Osteocyte (in vitro differentiated cells): ENCODE measurements at regions not wholly inside any gene's neighbourhood (a gene's known extent, or its start where the extent isn't known, plus 50 kb on each side); places are given as distances from the start of the nearest gene placed in this dataset.
A peak's percentile ranks its signal among the peaks of the same experiment; 100 is the strongest.

Source experiments
- DNase-seq: peaks from one replicate; pipeline ENCODE4 v3.0.0; 2021; ENCODE audit warnings: mixed read lengths; ENCODE audit not compliant: unreplicated experiment; ENCODE audit errors: extremely low spot score
- H3K27ac Mint-ChIP-seq: one replicate; pipeline ENCODE4 v1.8.0; 2021; ENCODE audit warnings: mild to moderate bottlenecking, mixed read lengths; ENCODE audit not compliant: unreplicated experiment
- H3K27me3 Mint-ChIP-seq: one replicate; pipeline ENCODE4 v1.8.0; 2021; ENCODE audit warnings: mixed read lengths; ENCODE audit not compliant: unreplicated experiment
- H3K36me3 Mint-ChIP-seq: one replicate; pipeline ENCODE4 v1.8.0; 2021; ENCODE audit warnings: mixed read lengths; ENCODE audit not compliant: unreplicated experiment
- H3K4me1 Mint-ChIP-seq: one replicate; pipeline ENCODE4 v1.8.0; 2021; ENCODE audit warnings: mixed read lengths; ENCODE audit not compliant: unreplicated experiment
- H3K4me3 Mint-ChIP-seq: one replicate; pipeline ENCODE4 v1.8.0; 2021; ENCODE audit warnings: mild to moderate bottlenecking, moderate library complexity, mixed read lengths; ENCODE audit not compliant: unreplicated experiment
- H3K9me3 Mint-ChIP-seq: one replicate; pipeline ENCODE4 v1.8.0; 2021; ENCODE audit warnings: mixed read lengths; ENCODE audit not compliant: unreplicated experiment
- TF ChIP-seq, protein P1 (sequence below): fragments of 200-600 bp; sonication (generic); IDR thresholded peaks from 2 replicates; pipeline ENCODE4 v1.5.0; 2021; ENCODE audit warnings: antibody characterized with exemption, mild to moderate bottlenecking, moderate library complexity

DNA sequence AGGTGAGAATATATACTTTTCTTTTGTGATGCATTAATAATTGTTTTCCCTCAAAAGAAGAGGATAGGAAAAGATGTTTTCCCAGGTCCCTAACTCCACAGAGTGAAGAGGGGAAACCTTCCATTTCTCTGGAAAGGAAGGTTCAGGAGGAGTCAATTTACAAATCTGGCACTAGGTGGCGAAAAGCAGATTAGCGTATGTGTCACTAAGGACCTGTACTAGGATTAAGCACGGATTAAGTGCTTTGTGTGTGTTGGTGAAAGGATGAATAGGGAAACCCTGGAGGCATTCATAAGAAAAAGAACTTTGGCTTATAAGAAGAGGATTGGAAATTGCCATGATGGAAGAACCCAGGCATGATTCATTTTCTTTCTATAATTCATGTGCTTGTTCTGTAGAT is 410.1 kb upstream of the PLXNA2 start:
- Mint-ChIP-seq H3K9me3 (no peaks in the 10 kb centered on the region), H3K27me3 (peaks cover 19% of the 10 kb centered on the region), H3K4me3 (no peak overlapping the region), H3K27ac (no peak overlapping the region), H3K4me1 (peaks cover 4% of the 10 kb centered on the region), H3K36me3 (no peaks in the 10 kb centered on the region)
- DNase-seq = no peak
- TF ChIP-seq, protein P1, sequence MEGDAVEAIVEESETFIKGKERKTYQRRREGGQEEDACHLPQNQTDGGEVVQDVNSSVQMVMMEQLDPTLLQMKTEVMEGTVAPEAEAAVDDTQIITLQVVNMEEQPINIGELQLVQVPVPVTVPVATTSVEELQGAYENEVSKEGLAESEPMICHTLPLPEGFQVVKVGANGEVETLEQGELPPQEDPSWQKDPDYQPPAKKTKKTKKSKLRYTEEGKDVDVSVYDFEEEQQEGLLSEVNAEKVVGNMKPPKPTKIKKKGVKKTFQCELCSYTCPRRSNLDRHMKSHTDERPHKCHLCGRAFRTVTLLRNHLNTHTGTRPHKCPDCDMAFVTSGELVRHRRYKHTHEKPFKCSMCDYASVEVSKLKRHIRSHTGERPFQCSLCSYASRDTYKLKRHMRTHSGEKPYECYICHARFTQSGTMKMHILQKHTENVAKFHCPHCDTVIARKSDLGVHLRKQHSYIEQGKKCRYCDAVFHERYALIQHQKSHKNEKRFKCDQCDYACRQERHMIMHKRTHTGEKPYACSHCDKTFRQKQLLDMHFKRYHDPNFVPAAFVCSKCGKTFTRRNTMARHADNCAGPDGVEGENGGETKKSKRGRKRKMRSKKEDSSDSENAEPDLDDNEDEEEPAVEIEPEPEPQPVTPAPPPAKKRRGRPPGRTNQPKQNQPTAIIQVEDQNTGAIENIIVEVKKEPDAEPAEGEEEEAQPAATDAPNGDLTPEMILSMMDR = peak; percentile 53

DNA sequence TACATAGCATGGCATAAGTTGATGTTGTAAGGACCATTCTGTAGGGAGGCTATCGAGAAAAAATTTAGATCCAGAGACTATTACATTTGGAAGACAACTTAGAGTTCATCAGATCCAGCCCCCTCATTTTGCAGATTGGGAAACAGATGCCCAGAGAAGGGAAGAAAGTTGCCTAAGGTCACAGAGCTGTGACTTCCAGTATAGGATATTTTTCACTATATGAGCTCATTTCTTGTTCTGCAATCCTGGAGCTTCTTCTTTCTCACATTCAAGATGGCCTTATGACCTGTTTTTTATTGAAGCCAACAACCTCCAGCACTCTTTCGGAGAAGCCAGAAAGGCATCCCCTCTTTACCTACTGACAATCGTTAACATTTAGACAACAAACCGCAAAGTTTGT is 421.8 kb upstream of the PLXNA2 start:
- H3K4me3 Mint-ChIP-seq = no peak overlapping the region

DNA sequence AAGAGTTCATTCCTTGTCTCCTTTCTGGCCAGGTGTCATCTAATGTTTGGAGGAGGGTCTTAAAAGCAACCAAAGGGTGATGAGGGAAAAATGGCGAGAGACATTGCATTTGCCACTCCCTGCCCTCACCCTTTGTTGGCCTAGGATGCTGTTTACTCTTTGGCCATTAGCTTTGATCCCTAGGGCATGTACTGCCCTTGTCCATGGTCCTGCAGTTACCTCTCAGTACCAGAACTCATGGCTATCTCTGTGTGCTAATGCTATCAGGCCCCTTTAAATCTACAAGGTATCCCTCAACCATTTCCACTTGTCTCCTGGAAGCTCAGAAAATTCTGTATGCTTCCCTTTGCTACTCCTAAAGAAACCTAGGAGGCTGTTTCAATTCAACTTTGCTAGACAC is 424.8 kb upstream of the PLXNA2 start:
- TF ChIP-seq, protein P1 = no peak
- Mint-ChIP-seq H3K9me3 (no peaks in the 10 kb centered on the region), H3K27me3 (peaks cover 5% of the 10 kb centered on the region), H3K27ac (no peak overlapping the region), H3K4me1 (no peaks in the 10 kb centered on the region), H3K36me3 (no peaks in the 10 kb centered on the region), H3K4me3 (no peak overlapping the region)
- DNase-seq = no peak

More for the DNA sequence above, 421.8 kb upstream of the PLXNA2 start:
- Mint-ChIP-seq H3K27ac (no peak overlapping the region), H3K36me3 (no peaks in the 10 kb centered on the region), H3K4me1 (no peaks in the 10 kb centered on the region), H3K9me3 (no peaks in the 10 kb centered on the region), H3K27me3 (peaks cover 4% of the 10 kb centered on the region)
- no peak for DNase-seq
- TF ChIP-seq, protein P1 = no peak

DNA sequence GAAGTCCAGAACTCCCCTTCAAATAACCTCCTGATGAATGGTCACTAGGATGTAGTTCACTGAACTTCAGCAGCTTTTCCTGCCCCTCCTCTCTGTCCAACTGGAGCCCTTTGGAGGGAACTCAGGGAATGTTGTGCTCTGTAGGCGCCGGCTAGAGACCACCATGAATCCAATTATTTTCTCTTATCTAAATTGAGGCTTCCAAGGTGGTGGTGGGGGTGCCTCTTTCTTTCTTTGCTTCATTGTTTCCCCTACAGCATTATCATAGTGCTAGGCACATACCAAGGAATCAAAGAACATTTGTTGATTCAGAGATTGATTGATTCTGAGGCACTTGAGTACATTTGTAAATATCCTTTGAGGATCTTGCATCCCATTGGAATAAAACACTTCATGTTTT is 426.6 kb upstream of the PLXNA2 start:
- Mint-ChIP-seq H3K4me1 (no peaks in the 10 kb centered on the region), H3K27me3 (peaks cover 6% of the 10 kb centered on the region), H3K27ac (no peak overlapping the region), H3K36me3 (no peaks in the 10 kb centered on the region), H3K9me3 (no peaks in the 10 kb centered on the region), H3K4me3 (no peak overlapping the region)
- no peak for DNase-seq
- TF ChIP-seq, protein P1 = no peak

DNA sequence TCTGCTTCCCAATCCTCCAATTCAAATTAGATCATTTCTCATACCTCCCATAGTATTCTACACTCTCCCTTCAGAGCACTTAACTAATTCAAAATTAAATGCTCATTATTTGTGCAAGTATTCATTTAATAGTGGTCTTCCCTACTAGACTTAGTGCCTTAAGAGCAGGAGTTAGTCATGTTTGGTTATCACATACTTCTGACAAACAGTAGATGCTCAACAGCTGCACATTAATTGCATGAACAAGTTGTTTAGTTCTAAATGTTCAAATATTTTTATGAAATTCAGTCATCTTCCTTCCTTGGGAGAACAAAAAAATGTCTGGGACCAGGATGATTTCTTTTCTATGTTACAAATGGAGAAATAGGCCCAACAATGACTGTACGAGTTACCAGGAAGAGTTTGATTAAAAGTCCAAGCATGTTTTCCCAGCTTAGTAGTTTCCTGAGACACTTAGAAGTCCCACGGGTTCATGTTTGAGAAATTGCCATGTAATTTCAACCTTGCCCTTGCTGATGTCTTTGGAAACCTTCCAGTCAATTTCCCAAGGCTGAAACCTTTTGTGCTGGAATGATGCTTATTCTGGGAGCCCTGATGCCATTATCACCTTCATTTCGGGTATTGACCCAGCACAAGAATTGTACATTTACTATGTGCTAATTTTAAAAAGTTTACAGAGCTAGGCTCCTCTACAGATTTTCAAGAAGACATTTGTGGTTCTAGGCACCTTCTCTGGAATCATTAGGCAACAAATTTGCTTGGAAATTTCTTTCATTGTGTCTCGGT is 437.9 kb upstream of the PLXNA2 start:
- Mint-ChIP-seq H3K27ac (no peak overlapping the region), H3K27me3 (peaks cover 2% of the 10 kb centered on the region), H3K9me3 (no peaks in the 10 kb centered on the region), H3K4me1 (no peaks in the 10 kb centered on the region), H3K4me3 (no peak overlapping the region), H3K36me3 (no peaks in the 10 kb centered on the region)
- TF ChIP-seq, protein P1 = no peak
- no peak for DNase-seq
